Endothelial cell of umbilical vein (primary cell): ENCODE measurements at regions not wholly inside any gene's neighbourhood (a gene's known extent, or its start where the extent isn't known, plus 50 kb on each side); places are given as distances from the start of the nearest gene placed in this dataset.

Experiments
- BruUV-seq: library from RNA; stranded (reverse); fragments of 400-500 nt; replicated peaks from 2 replicates; lab custom pipeline; 2021; lab: Mats Ljungman, UMichigan
- CTCF ChIA-PET: fragments of 300-600, 350-600 bp; sonication (Branson Sonifier 250); formaldehyde crosslinking; loops from one replicate; lab custom pipeline; 2021; ENCODE audit warnings: antibody characterized with exemption, inconsistent platforms; lab: Charles Lee
- POLR2A ChIA-PET: fragments of 300-600, 350-600 bp; sonication (Branson Sonifier 250); formaldehyde crosslinking; loops from one replicate; lab custom pipeline; 2021; ENCODE audit warnings: antibody characterized with exemption, inconsistent platforms; lab: Charles Lee
- DNase-seq: peaks from one replicate; pipeline ENCODE4 v3.0.0-alpha.2; 2011; ENCODE audit warnings: low read depth, low spot score
- FAIRE-seq: peaks from 2 replicates; lab custom pipeline; 2011; peaks lifted over from hg19 to GRCh38; lab: Jason Lieb, UNC
- H2AFZ ChIP-seq: 2 replicates; pipeline ENCODE4 v1.6.0; 2012; ENCODE audit warnings: low read depth, low read length, control low read depth, inconsistent platforms
- H3K27ac ChIP-seq: 2 replicates; pipeline ENCODE4 v1.5.1; 2011; ENCODE audit warnings: low read depth, mild to moderate bottlenecking, control low read depth, low read length, moderate library complexity; ENCODE audit not compliant: insufficient read depth
- H3K27me3 ChIP-seq, 2 experiments: 2 replicates each; pipeline versions ENCODE4 v1.6.0 to v1.6.1; 2011; ENCODE audit warnings: low read length in 2 of 2, mixed read lengths in 1 of 2; ENCODE audit not compliant: control insufficient read depth in 2 of 2, insufficient read depth in 2 of 2
- H3K36me3 ChIP-seq, 2 experiments: 2 replicates in 1 of 2; 3 replicates in 1 of 2; pipeline ENCODE4 v1.5.1; 2011; ENCODE audit warnings: low read length in 2 of 2, mild to moderate bottlenecking in 1 of 2, moderate library complexity in 1 of 2; ENCODE audit not compliant: control insufficient read depth in 2 of 2, insufficient read depth in 2 of 2; ENCODE audit errors: extremely low read depth in 1 of 2
- H3K4me1 ChIP-seq: 3 replicates; pipeline ENCODE4 v1.5.1; 2011; ENCODE audit warnings: mild to moderate bottlenecking, low read length; ENCODE audit not compliant: control insufficient read depth, insufficient read depth; ENCODE audit errors: extremely low read depth
- H3K4me2 ChIP-seq: 2 replicates; pipeline ENCODE4 v1.6.1; 2011; ENCODE audit warnings: low read length, control low read depth, mixed read lengths; ENCODE audit not compliant: insufficient read depth
- H3K4me3 ChIP-seq, 3 experiments: fragments of 200-600 bp in 1 of 3; sonication (generic), shearing (Covaris generic) in 1 of 3; replicated peaks in 1 of 3; 2 replicates each; pipeline ENCODE4 v1.5.1; 2011 to 2016; ENCODE audit warnings: control low read depth in 3 of 3, low read length in 3 of 3, mild to moderate bottlenecking in 2 of 3, inconsistent platforms in 1 of 3, low read depth in 1 of 3, moderate library complexity in 1 of 3; ENCODE audit not compliant: insufficient read depth in 1 of 3
- H3K79me2 ChIP-seq: 2 replicates; pipeline ENCODE4 v1.6.0; 2012; ENCODE audit warnings: low read length, inconsistent platforms; ENCODE audit not compliant: control insufficient read depth, insufficient read depth
- H3K9ac ChIP-seq: replicated peaks from 2 replicates; pipeline ENCODE3; 2011; ENCODE audit warnings: low read length, control low read depth; ENCODE audit not compliant: insufficient read depth; ENCODE audit errors: extremely low read depth
- H3K9me1 ChIP-seq: replicated peaks from 3 replicates; pipeline ENCODE4 v1.6.0; 2011; ENCODE audit warnings: mild to moderate bottlenecking, low read length; ENCODE audit not compliant: control insufficient read depth, insufficient read depth; ENCODE audit errors: extremely low read depth
- H3K9me3 ChIP-seq: replicated peaks from 2 replicates; pipeline ENCODE4 v1.5.1; 2012; ENCODE audit warnings: low read length, inconsistent platforms; ENCODE audit not compliant: control insufficient read depth, insufficient read depth
- H4K20me1 ChIP-seq: replicated peaks from 2 replicates; pipeline ENCODE3; 2011; ENCODE audit warnings: mild to moderate bottlenecking, low read length; ENCODE audit not compliant: control insufficient read depth, insufficient read depth; ENCODE audit errors: extremely low read depth
- EZH2 ChIP-seq: IDR thresholded peaks from 2 replicates; pipeline ENCODE4 v1.6.1; 2012; ENCODE audit warnings: borderline replicate concordance, low read depth, mild to moderate bottlenecking, moderate library complexity, low read length, inconsistent platforms; ENCODE audit not compliant: severe bottlenecking
- FOS ChIP-seq: IDR thresholded peaks from 2 replicates; pipeline ENCODE4 v1.6.1; 2011; ENCODE audit warnings: mild to moderate bottlenecking, low read length, moderate library complexity, borderline replicate concordance; ENCODE audit not compliant: insufficient read depth
- GATA2 ChIP-seq: IDR thresholded peaks from 2 replicates; pipeline ENCODE4 v1.7.0; 2011; ENCODE audit warnings: low read depth, mild to moderate bottlenecking, moderate library complexity, mixed read lengths, low read length; ENCODE audit not compliant: insufficient read length, insufficient read depth
- JUN ChIP-seq: IDR thresholded peaks from 2 replicates; pipeline ENCODE4 v1.6.1; 2011; ENCODE audit warnings: borderline replicate concordance, low read depth; ENCODE audit not compliant: insufficient read length, insufficient read depth
- MYC ChIP-seq: IDR thresholded peaks from one replicate; pipeline ENCODE4 v1.6.1; 2011; ENCODE audit warnings: mild to moderate bottlenecking, low read depth, low read length
- POLR2A ChIP-seq: IDR thresholded peaks from 2 replicates; pipeline ENCODE4 v1.6.1; 2012; ENCODE audit warnings: low read depth, mild to moderate bottlenecking, control low read depth, low read length
- POLR2AphosphoS5 ChIP-seq: IDR thresholded peaks from 2 replicates; pipeline ENCODE4 v1.6.1; 2012; ENCODE audit warnings: low read depth, mild to moderate bottlenecking, control low read depth, low read length, moderate library complexity; ENCODE audit not compliant: insufficient read depth
- dilution Hi-C: fragments of 300-500 bp; cut with MboI; formaldehyde crosslinking; loops from one replicate; pipeline ENCODE4 v1.15.0; 2019; ENCODE audit warnings: low sequenced_read_pairs; ENCODE audit not compliant: extremely low pct_ligation_motif_present
- intact Hi-C: fragments of 100-400 bp; cut with micrococcal nuclease; formaldehyde crosslinking; loops from one replicate; pipeline ENCODE4 v1.10.0; 2022
- TF ChIP-seq, protein P1 (sequence below), 2 donors: IDR thresholded peaks; 1 replicate in 1 of 2; 2 replicates in 1 of 2; pipeline ENCODE4 v1.5.1; 2011; ENCODE audit warnings: low read length in 2 of 2, mild to moderate bottlenecking in 2 of 2, moderate library complexity in 2 of 2, control low read depth in 1 of 2, inconsistent platforms in 1 of 2, low read depth in 1 of 2; ENCODE audit not compliant: insufficient read depth in 1 of 2; ENCODE audit errors: extremely low read depth in 1 of 2
- TF ChIP-seq, protein P2 (sequence below): IDR thresholded peaks from 2 replicates; pipeline ENCODE4 v1.6.1; 2011; ENCODE audit not compliant: insufficient read depth, insufficient read length

DNA sequence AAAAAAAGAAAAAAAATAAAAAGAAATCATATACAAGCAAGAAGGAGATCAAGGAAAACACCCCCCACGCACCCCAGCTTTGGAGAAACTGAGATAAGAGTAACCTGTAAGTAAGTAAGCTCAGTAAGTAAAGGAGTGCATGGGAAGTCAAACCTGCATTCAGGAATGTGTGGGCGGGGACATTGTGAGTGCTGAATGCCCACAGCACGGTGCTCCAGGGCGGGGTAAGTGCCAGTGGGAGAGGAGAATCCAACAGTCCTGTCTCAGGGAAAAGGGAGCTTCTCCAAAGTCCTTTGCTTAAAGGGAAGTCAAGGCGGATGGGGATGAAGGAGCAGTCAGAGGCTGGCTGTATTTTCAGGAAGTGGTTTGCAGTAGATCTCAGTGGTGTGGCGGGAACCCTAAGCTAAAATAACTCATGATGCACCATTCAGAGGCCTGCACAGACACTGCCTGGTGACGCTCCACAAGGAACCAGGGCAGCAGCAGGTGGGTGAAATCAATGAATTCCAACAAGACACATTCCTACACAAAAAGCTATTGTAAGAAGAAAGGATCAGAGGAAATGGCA lies 368.0 kb downstream of the QKI start:
- no peak for TF ChIP-seq POLR2A
- no peak for TF ChIP-seq EZH2
- no peak for TF ChIP-seq MYC
- no peak for TF ChIP-seq FOS
- TF ChIP-seq JUN: no peak
- TF ChIP-seq, protein P1, sequence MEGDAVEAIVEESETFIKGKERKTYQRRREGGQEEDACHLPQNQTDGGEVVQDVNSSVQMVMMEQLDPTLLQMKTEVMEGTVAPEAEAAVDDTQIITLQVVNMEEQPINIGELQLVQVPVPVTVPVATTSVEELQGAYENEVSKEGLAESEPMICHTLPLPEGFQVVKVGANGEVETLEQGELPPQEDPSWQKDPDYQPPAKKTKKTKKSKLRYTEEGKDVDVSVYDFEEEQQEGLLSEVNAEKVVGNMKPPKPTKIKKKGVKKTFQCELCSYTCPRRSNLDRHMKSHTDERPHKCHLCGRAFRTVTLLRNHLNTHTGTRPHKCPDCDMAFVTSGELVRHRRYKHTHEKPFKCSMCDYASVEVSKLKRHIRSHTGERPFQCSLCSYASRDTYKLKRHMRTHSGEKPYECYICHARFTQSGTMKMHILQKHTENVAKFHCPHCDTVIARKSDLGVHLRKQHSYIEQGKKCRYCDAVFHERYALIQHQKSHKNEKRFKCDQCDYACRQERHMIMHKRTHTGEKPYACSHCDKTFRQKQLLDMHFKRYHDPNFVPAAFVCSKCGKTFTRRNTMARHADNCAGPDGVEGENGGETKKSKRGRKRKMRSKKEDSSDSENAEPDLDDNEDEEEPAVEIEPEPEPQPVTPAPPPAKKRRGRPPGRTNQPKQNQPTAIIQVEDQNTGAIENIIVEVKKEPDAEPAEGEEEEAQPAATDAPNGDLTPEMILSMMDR (IDR thresholded peaks at IDR 0.05; ENCODE audit: extremely low read depth in 1 of 2, insufficient read depth in 1 of 2, low read depth in 1 of 2, low read length in 2 of 2): no peak
- TF ChIP-seq, protein P2, sequence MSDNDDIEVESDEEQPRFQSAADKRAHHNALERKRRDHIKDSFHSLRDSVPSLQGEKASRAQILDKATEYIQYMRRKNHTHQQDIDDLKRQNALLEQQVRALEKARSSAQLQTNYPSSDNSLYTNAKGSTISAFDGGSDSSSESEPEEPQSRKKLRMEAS: no peak
- no peak for TF ChIP-seq POLR2AphosphoS5
- TF ChIP-seq GATA2: no peak
- no peaks in the 10 kb centered on the region for H4K20me1 ChIP-seq
- BruUV-seq: no TSS peak
- no peaks in the 10 kb centered on the region for H3K9me3 ChIP-seq
- no peak overlapping the region for H3K9ac ChIP-seq
- H3K4me2 ChIP-seq: no peak overlapping the region
- no peak overlapping the region for H2AFZ ChIP-seq
- no peaks in the 10 kb centered on the region for H3K4me1 ChIP-seq
- dilution Hi-C loops: no loop called here
- no peaks in the 10 kb centered on the region for H3K79me2 ChIP-seq
- FAIRE-seq (no peak), DNase-seq (no peak)
- POLR2A ChIA-PET: no interaction called here
- H3K4me3 ChIP-seq: no peak overlapping the region
- intact Hi-C loops: no loop called here
- H3K27ac ChIP-seq: no peak overlapping the region
- no peaks in the 10 kb centered on the region for H3K36me3 ChIP-seq
- CTCF ChIA-PET: no interaction called here
- H3K27me3 ChIP-seq: no peaks in the 10 kb centered on the region
- H3K9me1 ChIP-seq: no peaks in the 10 kb centered on the region
